AG04450 (cell line): ENCODE measurements at regions not wholly inside any gene's neighbourhood (a gene's known extent, or its start where the extent isn't known, plus 50 kb on each side); places are given as distances from the start of the nearest gene placed in this dataset.

ENCODE experiments used
- CTCF ChIA-PET: fragments of 300-600, 350-600 bp; formaldehyde crosslinking; extraction: SDS; loops from one replicate; lab custom pipeline; 2022; ENCODE audit warnings: antibody characterized with exemption, inconsistent platforms; lab: Charles Lee
- POLR2A ChIA-PET: fragments of 350-600 bp; formaldehyde crosslinking; extraction: SDS; loops from one replicate; lab custom pipeline; 2021; ENCODE audit warnings: antibody characterized with exemption, inconsistent platforms; lab: Yijun Ruan, JAX
- DNase-seq: peaks from one replicate; pipeline ENCODE4 v3.0.0-alpha.2; 2011; ENCODE audit warnings: low read depth, low spot score
- H3K27ac ChIP-seq: one replicate; pipeline ENCODE4 v1.5.1; 2012; ENCODE audit warnings: low read depth, low read length, control low read depth
- H3K27me3 ChIP-seq: one replicate; pipeline ENCODE4 v1.6.0; 2012; ENCODE audit warnings: low read length; ENCODE audit not compliant: control insufficient read depth, insufficient read depth
- H3K4me3 ChIP-seq: 2 replicates; pipeline ENCODE4 v1.5.1; 2011; ENCODE audit warnings: mild to moderate bottlenecking, low read depth, low read length, control low read depth
- H3K9me3 ChIP-seq: 2 replicates; pipeline ENCODE4 v1.5.1; 2012; ENCODE audit warnings: low read length; ENCODE audit not compliant: control insufficient read depth, insufficient read depth
- CTCF ChIP-seq: IDR thresholded peaks from 2 replicates; pipeline ENCODE4 v1.5.1; 2011; ENCODE audit warnings: low read depth, low read length, control low read depth, inconsistent platforms

- no peak for DNase-seq
- ChIA-PET CTCF (interaction anchor here (1.3 to 1.9 kb wide), 4 partner anchors 16 to 1036 kb away, joined by 3 to 4 read pairs (median 3); no protein-coding TSS in a partner anchor), POLR2A (no interaction called here)
- TF ChIP-seq CTCF, result no peak
- Histone ChIP-seq H3K27me3 (peaks cover 13% of the 10 kb centered on the region), H3K4me3 (no peak overlapping the region), H3K27ac (no peak overlapping the region), H3K9me3 (no peaks in the 10 kb centered on the region)
Measured at GRCh38 chr14:54331516-54331915, 65.3 kb upstream of the CDKN3 start.

- Histone ChIP-seq H3K27me3 (peaks cover 15% of the 10 kb centered on the region), H3K9me3 (no peaks in the 10 kb centered on the region), H3K4me3 (no peak overlapping the region), H3K27ac (no peak overlapping the region)
- CTCF ChIA-PET, result interaction anchor here (1.3 to 1.4 kb wide), 2 partner anchors 15 to 1037 kb away, joined by 3 read pairs; no protein-coding TSS in a partner anchor
- POLR2A ChIA-PET, result no interaction called here
- TF ChIP-seq CTCF, result no peak
- DNase-seq, result no peak
Measured at GRCh38 chr14:54332490-54332889, 64.3 kb upstream of the CDKN3 start.

- CTCF ChIA-PET, result interaction anchor here (1.1 to 1.5 kb wide), 3 partner anchors 15 to 793 kb away, joined by 3 to 4 read pairs (median 4); no protein-coding TSS in a partner anchor
- no peak overlapping the region for H3K4me3 ChIP-seq
- peaks cover 15% of the 10 kb centered on the region for H3K27me3 ChIP-seq
- no peaks in the 10 kb centered on the region for H3K9me3 ChIP-seq
- DNase-seq, result no peak
- POLR2A ChIA-PET, result no interaction called here
- TF ChIP-seq CTCF, result no peak
- no peak overlapping the region for H3K27ac ChIP-seq
Measured at GRCh38 chr14:54333511-54333910, 63.3 kb upstream of the CDKN3 start.

GRCh38 chr14:54335569-54336155, 61.1 kb upstream of the CDKN3 start:
- no peak for TF ChIP-seq CTCF
- DNase-seq, result no peak
- Histone ChIP-seq H3K9me3 (no peaks in the 10 kb centered on the region), H3K4me3 (no peak overlapping the region), H3K27ac (no peak overlapping the region), H3K27me3 (peaks cover 15% of the 10 kb centered on the region)
- ChIA-PET CTCF (no interaction called here), POLR2A (no interaction called here)

GRCh38 chr14:54337314-54337713, 59.5 kb upstream of the CDKN3 start:
- DNase-seq, result no peak
- ChIA-PET POLR2A (no interaction called here), CTCF (interaction anchor here (0.8 to 1.5 kb wide), 3 partner anchors 8 to 10 kb away, joined by 3 to 5 read pairs (median 4); no protein-coding TSS in a partner anchor)
- peaks cover 15% of the 10 kb centered on the region for H3K27me3 ChIP-seq
- TF ChIP-seq CTCF, result no peak
- H3K4me3 ChIP-seq, result no peak overlapping the region
- H3K27ac ChIP-seq, result no peak overlapping the region
- no peaks in the 10 kb centered on the region for H3K9me3 ChIP-seq
